ENCODE measurements at regions not wholly inside any gene's neighbourhood (a gene's known extent, or its start where the extent isn't known, plus 50 kb on each side); places are given as distances from the start of the nearest gene placed in this dataset.

GRCh38 chr13:42680748-42681147 lies 100.6 kb upstream of the FAM216B start (continued):
- TF ChIP-seq SIN3A (IDR thresholded peaks at IDR 0.05; ENCODE audit: low read depth) (no peak), SRF (IDR thresholded peaks at IDR 0.05; ENCODE audit: low read depth) (no peak), SP1 (IDR thresholded peaks at IDR 0.05; ENCODE audit: low read depth) (no peak), EZH2phosphoT487 (IDR thresholded peaks at IDR 0.05; ENCODE audit: borderline replicate concordance) (no peak), CBX3 (IDR thresholded peaks at IDR 0.05; ENCODE audit: low read depth) (no peak)

- POLR2A ChIA-PET = no interaction called here
- CTCF ChIA-PET = no interaction called here
Measured at GRCh38 chr13:42681326-42682100, 99.9 kb upstream of the FAM216B start.

More at GRCh38 chr13:42681326-42682100, 99.9 kb upstream of the FAM216B start:
- Histone ChIP-seq H3K27me3 (ENCODE audit: insufficient read depth, low read length) (peaks cover 35% of the 10 kb centered on the region), H2AFZ (ENCODE audit: low read depth, low read length, poor library complexity, severe bottlenecking) (no peak overlapping the region), H3K9me2 (ENCODE audit: insufficient read depth) (no peaks in the 10 kb centered on the region), H3K4me3 (replicated peaks in 1 of 2; ENCODE audit: low read depth in 1 of 2, low read length in 2 of 2) (no peak overlapping the region), H4K20me1 (ENCODE audit: insufficient read depth) (no peaks in the 10 kb centered on the region), H3K79me2 (ENCODE audit: insufficient read depth, low read length) (no peaks in the 10 kb centered on the region), H3K4me1 (ENCODE audit: control insufficient read depth in 1 of 2, insufficient read depth in 2 of 2, low read length in 2 of 2) (no peaks in the 10 kb centered on the region), H3K9ac (ENCODE audit: low read length) (no peak overlapping the region), H3K9me3 (ENCODE audit: control insufficient read depth in 1 of 2, insufficient read depth in 1 of 2, low read depth in 1 of 2, low read length in 2 of 2) (no peaks in the 10 kb centered on the region), H3K36me3 (ENCODE audit: control insufficient read depth in 1 of 2, insufficient read depth in 2 of 2, low read length in 2 of 2) (no peaks in the 10 kb centered on the region), H3K27ac (ENCODE audit: low read depth, low read length) (no peak overlapping the region), H3K4me2 (ENCODE audit: low read length) (no peak overlapping the region)
- BruUV-seq (replicated peaks) = no TSS peak
- intact Hi-C loops (cut with micrococcal nuclease) = no loop called here
- no peak for TF ChIP-seq CBX3 (IDR thresholded peaks at IDR 0.05; ENCODE audit: low read depth)
- no peak for TF ChIP-seq JUND (IDR thresholded peaks at IDR 0.05)
- no peak for TF ChIP-seq FOSL1 (IDR thresholded peaks at IDR 0.05; ENCODE audit: low read depth)
- TF ChIP-seq, protein P1, sequence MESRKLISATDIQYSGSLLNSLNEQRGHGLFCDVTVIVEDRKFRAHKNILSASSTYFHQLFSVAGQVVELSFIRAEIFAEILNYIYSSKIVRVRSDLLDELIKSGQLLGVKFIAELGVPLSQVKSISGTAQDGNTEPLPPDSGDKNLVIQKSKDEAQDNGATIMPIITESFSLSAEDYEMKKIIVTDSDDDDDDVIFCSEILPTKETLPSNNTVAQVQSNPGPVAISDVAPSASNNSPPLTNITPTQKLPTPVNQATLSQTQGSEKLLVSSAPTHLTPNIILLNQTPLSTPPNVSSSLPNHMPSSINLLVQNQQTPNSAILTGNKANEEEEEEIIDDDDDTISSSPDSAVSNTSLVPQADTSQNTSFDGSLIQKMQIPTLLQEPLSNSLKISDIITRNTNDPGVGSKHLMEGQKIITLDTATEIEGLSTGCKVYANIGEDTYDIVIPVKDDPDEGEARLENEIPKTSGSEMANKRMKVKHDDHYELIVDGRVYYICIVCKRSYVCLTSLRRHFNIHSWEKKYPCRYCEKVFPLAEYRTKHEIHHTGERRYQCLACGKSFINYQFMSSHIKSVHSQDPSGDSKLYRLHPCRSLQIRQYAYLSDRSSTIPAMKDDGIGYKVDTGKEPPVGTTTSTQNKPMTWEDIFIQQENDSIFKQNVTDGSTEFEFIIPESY (IDR thresholded peaks at IDR 0.05; ENCODE audit: extremely low read depth, insufficient replicate concordance, low read length) = no peak
- TF ChIP-seq YY1 (IDR thresholded peaks at IDR 0.05; ENCODE audit: extremely low read depth, insufficient replicate concordance, low read depth, low read length) = no peak
- TF ChIP-seq ZFX (IDR thresholded peaks at IDR 0.05) = no peak
- TF ChIP-seq, protein P2, sequence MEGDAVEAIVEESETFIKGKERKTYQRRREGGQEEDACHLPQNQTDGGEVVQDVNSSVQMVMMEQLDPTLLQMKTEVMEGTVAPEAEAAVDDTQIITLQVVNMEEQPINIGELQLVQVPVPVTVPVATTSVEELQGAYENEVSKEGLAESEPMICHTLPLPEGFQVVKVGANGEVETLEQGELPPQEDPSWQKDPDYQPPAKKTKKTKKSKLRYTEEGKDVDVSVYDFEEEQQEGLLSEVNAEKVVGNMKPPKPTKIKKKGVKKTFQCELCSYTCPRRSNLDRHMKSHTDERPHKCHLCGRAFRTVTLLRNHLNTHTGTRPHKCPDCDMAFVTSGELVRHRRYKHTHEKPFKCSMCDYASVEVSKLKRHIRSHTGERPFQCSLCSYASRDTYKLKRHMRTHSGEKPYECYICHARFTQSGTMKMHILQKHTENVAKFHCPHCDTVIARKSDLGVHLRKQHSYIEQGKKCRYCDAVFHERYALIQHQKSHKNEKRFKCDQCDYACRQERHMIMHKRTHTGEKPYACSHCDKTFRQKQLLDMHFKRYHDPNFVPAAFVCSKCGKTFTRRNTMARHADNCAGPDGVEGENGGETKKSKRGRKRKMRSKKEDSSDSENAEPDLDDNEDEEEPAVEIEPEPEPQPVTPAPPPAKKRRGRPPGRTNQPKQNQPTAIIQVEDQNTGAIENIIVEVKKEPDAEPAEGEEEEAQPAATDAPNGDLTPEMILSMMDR (IDR thresholded peaks at IDR 0.05 in 2 of 3, conservative IDR thresholded peaks at IDR 0.05 in 1 of 3; ENCODE audit: borderline replicate concordance in 1 of 3, insufficient read depth in 1 of 3, low read depth in 2 of 3, low read length in 2 of 3) = no peak
- DNase-seq (ENCODE audit: low read depth, low spot score) = no peak
- ATAC-seq = no peak
- RAD21 ChIA-PET (ENCODE audit: low non-redundant PET in 1 of 2, low total read pairs in 2 of 2, uncharacterized antibody in 2 of 2, unreplicated experiment in 2 of 2) = no interaction called here
